NCI-H226 (cell line): ENCODE measurements at regions not wholly inside any gene's neighbourhood (a gene's known extent, or its start where the extent isn't known, plus 50 kb on each side); places are given as distances from the start of the nearest gene placed in this dataset.

Source experiments
- DNase-seq: peaks from one replicate; pipeline ENCODE4 v3.0.0-alpha.2; 2015

DNA sequence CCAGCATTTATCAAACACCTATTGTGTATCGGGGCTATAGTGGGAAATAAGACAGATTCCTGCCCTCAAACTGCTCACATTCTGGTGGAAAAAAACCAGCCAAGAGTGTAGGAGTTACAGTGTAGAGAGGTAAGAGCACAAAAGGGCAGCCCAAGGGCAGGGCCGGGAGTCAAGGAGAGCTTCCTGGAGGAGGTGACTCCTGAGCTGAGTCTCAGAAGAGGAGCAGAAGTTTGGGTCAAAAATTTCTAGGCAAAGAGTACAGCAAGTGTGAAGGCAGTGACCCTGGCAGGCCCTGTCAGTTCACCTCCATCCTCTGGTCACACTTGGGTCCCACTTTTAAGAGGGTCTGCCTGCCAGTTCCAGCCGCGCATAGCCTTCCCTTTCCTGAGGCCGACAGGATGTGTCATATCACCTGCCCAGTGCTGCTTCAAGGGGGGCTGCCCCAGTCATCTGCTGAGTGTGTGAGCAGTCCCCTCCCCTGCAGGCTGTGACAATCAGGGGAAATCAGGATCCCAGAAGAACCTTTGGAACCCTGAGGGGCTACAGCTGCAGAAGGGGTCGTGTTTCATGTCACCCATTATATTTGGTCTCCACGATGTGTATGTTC is 118.4 kb downstream of the GLI2 start:
- DNase-seq = no peak

DNA sequence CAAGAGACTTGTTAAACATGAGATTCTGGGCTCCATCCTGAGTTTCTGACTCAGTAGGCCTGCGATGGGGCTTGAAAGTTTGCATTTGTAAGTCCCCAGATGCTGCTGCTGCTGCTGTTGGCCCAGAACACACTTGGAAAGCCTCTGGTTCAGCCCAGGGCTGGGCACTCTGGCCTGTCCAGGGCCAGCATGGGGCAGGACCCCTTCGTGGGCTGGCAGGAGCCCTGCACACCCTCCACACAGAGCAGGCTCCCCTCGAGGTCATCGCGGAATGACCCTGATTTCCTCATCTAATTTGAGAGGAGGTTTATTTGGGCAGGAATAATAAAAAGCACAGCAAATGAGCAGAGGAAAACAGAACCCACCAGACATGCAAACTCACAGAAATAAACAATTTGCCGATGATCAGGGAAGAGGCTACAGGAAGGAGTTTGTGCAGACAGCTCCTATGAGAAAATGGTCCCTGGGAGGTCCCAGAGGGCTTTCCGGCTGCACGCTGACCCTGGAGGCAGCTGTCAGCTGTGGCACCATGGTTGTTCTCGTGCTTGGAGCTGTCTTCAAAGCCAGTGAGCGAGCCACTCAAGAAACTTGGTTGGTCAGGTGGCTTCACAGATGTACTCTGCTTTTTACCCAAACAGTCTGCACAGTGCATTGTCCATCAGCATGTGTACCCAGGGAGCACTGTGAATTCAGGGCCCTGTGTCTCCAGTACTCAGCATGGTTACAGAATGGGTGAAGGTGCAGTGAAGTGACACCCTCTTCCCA is 119.3 kb downstream of the GLI2 start:
- no peak for DNase-seq

DNA sequence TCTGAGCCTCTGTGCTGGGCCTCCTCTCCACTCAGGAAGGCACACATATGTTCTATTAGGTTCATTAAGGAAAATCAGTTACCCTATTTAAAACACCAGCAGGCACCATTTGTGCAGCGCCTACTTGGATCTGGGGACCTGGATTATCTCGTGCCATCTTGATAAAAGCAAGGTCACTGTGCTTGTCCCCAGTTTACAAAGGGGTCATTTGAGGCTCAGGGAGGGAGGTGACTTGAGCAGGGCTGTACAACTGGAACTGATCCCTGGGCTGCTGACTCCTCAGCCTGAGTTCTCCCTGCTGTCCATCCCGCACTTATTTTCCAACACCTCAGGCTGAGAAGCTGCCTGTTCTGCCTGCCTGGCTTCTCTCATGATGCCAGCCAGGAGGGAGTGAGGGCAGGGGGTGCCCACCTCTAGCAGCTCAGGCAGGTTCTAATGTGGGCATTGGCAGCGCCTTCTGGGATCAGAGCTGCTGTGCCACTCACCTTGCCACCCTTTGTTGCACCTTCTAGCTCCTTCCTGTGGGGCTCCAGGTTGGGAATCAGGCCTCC is 120.3 kb downstream of the GLI2 start:
- no peak for DNase-seq

GRCh38 chr2:120856421-120856862 is 120.8 kb downstream of the GLI2 start:
- DNase-seq = peak; percentile 38

DNA sequence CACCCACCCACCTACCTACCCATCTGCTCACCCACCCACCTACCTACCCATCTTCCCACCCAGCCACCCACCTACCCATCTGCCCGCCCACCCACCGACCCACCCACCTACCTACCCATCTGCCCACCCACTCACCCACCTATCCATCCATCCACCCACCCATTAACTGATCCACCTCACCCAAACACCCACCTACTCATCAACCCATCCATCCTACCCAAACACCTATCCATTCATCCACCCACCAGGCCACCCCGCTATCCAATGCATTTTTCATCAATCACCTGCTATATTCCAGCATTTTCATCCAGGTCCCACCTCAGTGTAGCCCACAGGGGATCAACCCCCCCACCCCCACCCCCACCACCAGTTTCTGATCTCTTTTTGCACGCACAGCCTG is 121.8 kb downstream of the GLI2 start:
- no peak for DNase-seq

GRCh38 chr2:120857931-120858330 is 122.3 kb downstream of the GLI2 start:
- no peak for DNase-seq

GRCh38 chr2:120858361-120859106 is 122.9 kb downstream of the GLI2 start:
- DNase-seq = no peak

DNA sequence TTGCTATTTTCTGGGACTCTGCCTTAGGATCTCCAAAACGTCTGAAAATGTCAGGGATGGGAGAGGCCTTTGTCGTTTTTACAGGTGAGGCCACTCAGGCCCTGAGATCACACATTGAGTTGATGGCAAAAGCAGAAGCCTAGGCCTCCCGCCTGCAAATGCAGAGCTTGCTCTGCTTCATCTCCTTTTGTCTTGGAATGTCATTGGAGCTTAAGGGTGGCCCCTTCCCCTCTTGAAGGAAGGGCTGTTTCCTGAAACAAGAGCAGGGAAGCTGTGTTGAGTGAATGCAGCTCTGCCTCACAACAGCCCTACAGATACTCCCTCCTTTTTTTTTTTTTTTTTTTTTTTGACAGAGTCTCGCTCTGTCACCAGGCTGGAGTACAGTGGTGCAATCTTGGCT is 123.5 kb downstream of the GLI2 start:
- no peak for DNase-seq

- DNase-seq = no peak
These were observed 124.3 kb downstream of the GLI2 start for GRCh38 chr2:120859814-120860578.

GRCh38 chr2:120860579-120860922 is 124.9 kb downstream of the GLI2 start:
- DNase-seq = no peak

DNA sequence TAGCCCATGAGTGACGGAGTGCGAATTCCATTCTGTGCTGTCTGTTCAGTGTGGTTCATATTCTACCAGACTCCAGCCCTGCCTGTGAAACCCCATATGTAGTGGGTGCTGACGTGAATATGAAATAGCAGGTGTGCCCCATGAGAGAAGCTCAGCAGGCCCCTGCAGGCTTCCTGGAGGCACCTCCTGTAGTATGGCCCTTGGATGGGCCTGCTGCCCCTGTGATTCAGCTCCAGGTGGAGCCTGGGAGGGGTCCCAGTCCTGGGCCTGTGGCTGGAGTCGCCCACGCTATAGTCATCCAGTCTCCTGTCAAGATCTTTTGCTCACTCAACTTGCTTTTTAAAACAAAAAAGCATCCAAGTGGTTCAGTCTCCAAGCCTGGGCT is 125.5 kb downstream of the GLI2 start:
- no peak for DNase-seq

DNA sequence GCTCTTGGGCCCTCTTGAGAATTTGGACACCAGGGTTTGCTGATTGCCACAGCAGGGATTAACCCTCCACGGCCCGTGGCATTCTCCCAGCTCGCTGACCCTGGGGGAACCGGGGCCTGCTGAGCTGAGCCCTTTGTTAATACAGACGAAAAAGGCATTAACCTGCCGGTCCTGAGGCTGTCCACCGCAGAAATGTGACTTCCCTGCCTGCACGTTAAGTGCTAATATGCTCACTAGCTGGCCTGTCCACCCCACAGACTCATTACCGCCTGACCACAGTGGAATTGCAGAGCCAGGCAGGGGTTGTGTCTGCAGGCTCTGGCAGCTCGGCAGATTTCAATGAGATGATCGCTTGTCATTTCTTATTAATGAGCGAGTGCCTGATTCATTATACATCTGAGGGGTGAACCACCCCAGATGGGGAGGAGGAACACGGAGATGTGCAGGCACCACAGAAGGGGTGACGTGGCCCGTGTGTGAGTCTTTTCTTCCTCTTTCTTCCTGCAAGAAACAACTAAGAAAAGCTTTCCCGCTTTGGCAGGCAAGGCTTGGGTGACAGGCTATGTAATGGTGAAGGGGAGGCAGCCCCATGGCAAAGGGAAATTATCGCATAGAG is 126.0 kb downstream of the GLI2 start:
- DNase-seq = no peak

DNA sequence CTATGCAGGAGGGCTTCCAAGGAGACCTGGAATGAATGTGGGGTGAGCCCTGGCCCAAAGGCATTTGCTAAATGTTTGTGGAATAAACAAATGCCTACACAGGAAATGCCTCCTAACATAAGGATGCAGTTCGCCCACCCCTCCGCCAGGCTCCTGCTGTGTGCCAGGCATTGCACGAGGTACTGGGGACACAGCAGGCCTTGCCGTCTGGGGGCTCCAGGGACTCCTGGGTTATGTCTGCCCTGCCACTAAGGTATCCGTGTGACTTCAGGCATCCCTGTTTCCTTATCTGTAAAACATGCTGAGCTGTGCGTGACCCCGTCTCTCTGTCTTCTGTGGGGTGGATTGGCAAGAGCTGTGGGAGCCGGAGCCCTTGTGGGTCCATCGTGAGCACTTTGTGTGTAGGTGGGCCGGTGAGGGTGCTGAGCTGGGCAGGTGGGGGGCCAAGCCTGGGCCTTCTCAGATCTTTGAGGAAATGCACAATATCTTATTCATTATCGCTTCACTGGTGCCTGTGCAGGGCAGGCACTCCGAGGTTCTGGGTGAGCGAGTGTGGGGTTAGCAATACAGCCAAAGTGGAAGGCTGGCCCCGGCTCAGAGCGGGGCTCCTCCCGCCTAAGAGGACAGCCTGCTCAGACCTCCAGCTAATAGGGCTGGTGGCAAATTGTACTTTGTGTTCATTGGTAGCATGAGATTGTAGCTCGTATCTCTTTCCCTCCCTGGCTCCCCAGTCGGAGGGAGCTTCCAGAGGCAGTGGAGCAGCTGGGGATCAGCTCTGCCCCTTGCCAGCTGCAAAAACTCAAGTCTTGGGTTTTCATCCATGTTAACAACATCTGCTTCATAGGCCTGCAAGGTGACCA is 126.8 kb downstream of the GLI2 start:
- DNase-seq = no peak

DNA sequence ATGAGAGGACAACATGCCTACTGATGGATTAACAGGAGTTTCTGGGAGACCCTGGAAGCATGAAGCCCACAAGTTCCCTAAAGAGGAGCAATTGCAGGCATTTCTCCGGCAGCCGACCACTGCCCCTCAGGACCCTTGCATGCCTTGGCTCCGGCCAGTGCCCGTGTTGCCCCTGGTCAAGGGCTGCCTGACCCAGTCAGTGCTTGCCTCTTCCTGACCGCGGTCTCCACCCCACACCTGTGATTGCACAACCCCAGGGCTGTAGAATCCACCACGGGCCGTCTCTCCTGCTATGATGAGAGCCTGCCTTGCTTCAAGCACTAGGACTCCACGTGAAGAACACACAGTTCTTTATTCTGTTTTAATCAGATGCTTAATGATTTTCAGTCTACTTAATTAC is 127.5 kb downstream of the GLI2 start:
- DNase-seq = peak; percentile 33

GRCh38 chr2:120863661-120864320 is 128.1 kb downstream of the GLI2 start:
- peak; percentile 80 for DNase-seq

DNA sequence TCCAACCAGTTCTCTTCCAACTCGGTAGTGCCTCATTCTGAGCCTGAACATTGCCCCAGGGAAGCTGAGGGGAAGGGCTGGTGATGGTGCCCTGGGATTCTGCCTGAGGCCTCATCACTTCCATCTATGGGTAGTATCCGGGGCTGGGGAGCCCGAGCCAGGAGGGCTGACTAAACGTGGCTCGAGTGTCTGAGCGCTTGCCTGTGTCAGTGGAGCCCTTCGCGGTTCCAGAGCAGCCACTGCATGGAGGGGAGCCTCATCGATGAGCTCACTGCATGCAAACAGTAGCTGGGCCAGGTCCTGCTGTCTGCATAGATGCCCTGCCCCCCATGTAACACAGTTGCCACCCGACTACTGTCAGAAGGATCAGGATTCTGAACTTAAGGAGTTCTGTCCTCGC is 129.3 kb downstream of the GLI2 start:
- no peak for DNase-seq

GRCh38 chr2:120865656-120866055 is 130.0 kb downstream of the GLI2 start:
- no peak for DNase-seq

- DNase-seq = no peak
These were observed 130.4 kb downstream of the GLI2 start for GRCh38 chr2:120866071-120866470.

GRCh38 chr2:120866483-120867140 is 130.9 kb downstream of the GLI2 start:
- DNase-seq = no peak
